Fibroblast of the aortic adventitia (primary cell): ENCODE measurements at regions not wholly inside any gene's neighbourhood (a gene's known extent, or its start where the extent isn't known, plus 50 kb on each side); places are given as distances from the start of the nearest gene placed in this dataset.

Experiments used
- DNase-seq: peaks from one replicate; pipeline ENCODE4 v3.0.0-alpha.2; 2010; ENCODE audit warnings: low read depth
- H3K4me3 ChIP-seq: 2 replicates; pipeline ENCODE4 v1.5.1; 2011; ENCODE audit warnings: low read depth, mild to moderate bottlenecking, control low read depth, low read length, moderate library complexity
- TF ChIP-seq, protein P1 (sequence below): IDR thresholded peaks from 2 replicates; pipeline ENCODE4 v1.5.1; 2011; ENCODE audit warnings: mild to moderate bottlenecking, low read length, control low read depth, inconsistent platforms; ENCODE audit not compliant: insufficient read depth

DNA sequence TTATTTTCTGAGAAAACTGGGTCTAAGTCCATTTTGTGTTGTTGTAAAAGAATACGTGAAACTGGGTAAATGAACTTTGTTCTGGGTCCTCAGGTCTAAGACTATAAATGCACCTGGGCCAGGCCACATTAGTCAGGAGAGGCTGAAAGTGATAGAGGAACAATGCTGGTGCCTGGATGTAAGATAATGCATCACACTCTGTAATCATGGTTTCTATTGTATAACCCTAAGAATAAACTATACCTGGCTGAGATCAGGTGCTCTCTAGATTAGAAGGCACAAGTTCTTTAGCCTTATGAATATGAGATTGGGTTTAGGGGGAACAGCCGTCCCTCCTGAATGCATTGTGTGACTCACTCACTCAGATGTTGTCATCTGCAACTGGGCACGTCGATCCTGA lies 675.5 kb downstream of the HTR1A start:
- no peak for DNase-seq
- no peak overlapping the region for H3K4me3 ChIP-seq
- TF ChIP-seq, protein P1, sequence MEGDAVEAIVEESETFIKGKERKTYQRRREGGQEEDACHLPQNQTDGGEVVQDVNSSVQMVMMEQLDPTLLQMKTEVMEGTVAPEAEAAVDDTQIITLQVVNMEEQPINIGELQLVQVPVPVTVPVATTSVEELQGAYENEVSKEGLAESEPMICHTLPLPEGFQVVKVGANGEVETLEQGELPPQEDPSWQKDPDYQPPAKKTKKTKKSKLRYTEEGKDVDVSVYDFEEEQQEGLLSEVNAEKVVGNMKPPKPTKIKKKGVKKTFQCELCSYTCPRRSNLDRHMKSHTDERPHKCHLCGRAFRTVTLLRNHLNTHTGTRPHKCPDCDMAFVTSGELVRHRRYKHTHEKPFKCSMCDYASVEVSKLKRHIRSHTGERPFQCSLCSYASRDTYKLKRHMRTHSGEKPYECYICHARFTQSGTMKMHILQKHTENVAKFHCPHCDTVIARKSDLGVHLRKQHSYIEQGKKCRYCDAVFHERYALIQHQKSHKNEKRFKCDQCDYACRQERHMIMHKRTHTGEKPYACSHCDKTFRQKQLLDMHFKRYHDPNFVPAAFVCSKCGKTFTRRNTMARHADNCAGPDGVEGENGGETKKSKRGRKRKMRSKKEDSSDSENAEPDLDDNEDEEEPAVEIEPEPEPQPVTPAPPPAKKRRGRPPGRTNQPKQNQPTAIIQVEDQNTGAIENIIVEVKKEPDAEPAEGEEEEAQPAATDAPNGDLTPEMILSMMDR, result no peak

DNA sequence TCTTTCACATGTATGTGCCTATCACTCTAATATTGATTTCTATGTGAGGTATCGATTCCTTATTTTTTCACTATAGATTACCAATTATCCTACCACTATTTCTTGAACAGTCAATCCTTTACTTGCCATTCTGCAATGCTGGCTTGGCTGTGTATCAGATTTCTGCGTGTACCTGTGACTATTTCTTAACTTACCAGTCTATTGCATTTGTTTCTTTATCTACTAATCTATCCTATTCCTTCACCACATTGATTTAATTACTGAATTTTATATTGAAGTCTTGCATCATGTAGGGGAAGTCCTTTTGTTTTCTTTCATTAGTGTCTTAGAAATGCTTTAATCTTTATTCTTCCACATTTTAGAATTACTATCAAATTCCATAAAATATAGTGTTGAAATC lies 684.8 kb downstream of the LRRC70 start:
- no peak overlapping the region for H3K4me3 ChIP-seq
- TF ChIP-seq, protein P1, result no peak
- DNase-seq, result peak; percentile 47

DNA sequence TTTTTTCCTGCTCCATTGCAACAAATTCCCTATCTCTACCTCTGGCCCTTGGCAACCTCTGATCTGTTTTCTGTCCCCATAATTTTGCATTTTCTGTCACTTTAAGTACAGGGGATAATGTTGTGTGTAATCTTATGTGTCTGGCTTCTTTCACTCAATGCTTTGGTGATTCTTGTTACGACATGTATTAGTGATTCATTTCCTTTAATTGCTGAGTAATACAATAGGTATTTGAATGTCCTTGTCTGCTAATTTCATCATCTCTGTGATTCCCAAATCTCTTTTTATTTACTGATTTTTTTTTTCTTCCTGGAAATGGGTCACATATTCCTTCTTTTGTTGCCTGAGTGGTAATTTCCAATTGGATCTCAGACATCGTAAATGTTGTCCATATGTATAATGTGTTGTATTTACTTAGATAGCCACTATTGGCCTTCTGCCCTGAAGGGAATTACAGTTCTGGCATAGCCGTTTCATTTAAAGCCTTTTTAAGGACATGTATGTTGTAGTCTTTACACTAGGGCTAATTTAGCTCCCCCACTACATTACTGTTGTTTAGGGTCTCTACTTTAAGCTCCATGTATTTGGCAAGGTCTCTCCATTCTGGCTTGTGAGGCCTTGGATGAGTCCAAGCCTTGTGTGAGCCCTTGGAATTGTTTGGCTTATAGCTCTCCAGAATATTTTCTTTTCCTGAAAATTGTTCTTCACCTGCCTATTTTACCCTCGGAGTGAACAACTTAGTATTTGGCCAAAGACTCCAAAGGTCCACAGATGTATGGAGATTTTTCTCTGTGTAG lies 683.8 kb downstream of the LRRC70 start:
- no peak overlapping the region for H3K4me3 ChIP-seq
- TF ChIP-seq, protein P1, result no peak

DNA sequence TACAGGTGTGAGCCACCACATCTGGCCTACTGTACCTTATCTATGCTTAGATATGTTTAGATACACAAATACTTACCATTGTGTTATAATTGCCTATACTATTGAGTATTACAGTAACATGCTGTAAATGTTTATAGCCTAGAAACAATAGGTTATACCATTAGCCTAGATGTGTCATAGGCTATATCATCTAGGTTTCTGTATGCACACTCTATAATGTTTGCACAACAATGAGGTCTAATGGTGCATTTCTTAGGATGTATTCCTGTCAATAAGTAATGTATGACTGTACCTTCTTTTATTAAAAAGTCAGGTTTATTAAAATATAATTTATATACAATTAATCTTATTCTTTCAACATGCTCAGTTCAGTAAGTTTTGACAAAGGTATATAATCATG lies 683.1 kb downstream of the LRRC70 start:
- no peak for DNase-seq
- TF ChIP-seq, protein P1, result no peak
- no peak overlapping the region for H3K4me3 ChIP-seq

More for the DNA sequence above, 683.8 kb downstream of the LRRC70 start:
- DNase-seq, result peak; percentile 85

DNA sequence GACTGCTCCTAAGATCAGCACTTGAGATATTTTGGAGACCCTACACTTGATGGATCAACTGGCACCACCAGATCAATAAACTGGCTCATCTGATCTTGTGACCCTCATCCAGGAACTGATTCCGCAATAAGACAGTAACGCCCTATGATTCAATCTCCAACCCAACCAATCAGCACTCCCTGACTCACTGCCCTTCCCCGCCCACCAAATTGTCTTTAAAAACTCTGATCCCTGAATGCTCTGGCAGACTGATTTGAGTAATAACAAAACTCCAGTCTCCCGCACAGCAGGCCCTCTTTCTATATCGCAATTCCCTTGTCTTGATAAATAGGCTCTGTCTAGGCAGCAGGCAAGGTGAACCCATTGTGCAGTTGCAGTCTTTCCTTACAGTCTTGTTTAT lies 677.0 kb downstream of the LRRC70 start:
- peak; percentile 4 for DNase-seq
- TF ChIP-seq, protein P1, result no peak
- H3K4me3 ChIP-seq, result no peak overlapping the region

DNA sequence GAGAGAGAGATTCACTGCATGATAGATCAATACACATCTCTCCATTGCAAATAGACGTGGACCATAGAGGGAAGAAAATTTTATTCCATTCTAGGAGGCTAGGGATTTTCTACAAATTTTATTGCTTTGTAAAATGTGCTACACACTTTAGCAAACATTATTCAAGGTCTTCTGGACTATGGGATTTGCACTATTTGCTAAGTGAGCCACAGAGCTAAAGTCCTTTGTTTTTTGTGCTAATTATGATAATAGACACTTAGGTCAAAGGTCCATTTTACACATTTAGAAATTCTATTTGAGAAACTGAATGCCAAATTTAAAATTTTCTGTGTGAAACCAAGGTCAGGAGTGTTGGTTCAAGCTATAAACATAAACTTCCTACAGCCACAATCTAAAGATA lies 672.3 kb downstream of the LRRC70 start:
- TF ChIP-seq, protein P1, result no peak
- no peak for DNase-seq
- H3K4me3 ChIP-seq, result no peak overlapping the region

DNA sequence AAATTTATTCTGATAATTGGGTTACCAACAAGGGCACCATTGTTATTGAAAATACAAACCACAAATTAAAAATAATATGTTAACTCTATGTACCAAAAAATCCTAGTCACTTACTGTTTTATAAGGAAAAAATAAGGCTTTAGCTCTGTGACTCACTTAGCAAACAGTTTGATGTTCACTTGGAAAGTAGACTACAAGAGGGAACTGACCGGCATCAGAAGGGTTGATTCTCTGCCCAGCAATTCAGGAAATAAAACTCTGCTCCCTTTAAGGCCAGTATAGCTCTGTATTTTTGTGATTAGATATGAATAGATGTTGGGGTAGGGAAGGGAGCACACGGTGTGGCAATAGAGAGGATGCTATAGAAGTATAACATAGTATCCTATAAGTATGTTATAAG lies 671.3 kb downstream of the LRRC70 start:
- H3K4me3 ChIP-seq, result no peak overlapping the region
- TF ChIP-seq, protein P1, result no peak
- peak; percentile 8 for DNase-seq
